ENCODE measurements at regions not wholly inside any gene's neighbourhood (a gene's known extent, or its start where the extent isn't known, plus 50 kb on each side); places are given as distances from the start of the nearest gene placed in this dataset.
A peak's percentile ranks its signal among the peaks of the same experiment; 100 is the strongest.

- intact Hi-C loops (cut with DNase I): no loop called here
- Histone ChIP-seq H3K36me3 (no peaks in the 10 kb centered on the region), H3K4me3 (no peak overlapping the region), H3K9me3 (peaks cover 0 to 17% (median 8%) of the 10 kb centered on the region in 11 donors), H3K27ac (no peak overlapping the region), H3K4me1 (peaks cover 0 to 8% (median 0%) of the 10 kb centered on the region in 9 donors), H3K27me3 (no peaks in the 10 kb centered on the region)
- no peak for TF ChIP-seq CTCF (IDR thresholded peaks at IDR 0.05)
- DNase-seq: no peak
- no peak for ATAC-seq
Measured at GRCh38 chr11:95345651-95346050, 114.6 kb upstream of the SESN3 start.

GRCh38 chr11:95344932-95345642 lies 114.1 kb upstream of the SESN3 start:
- no peaks in the 10 kb centered on the region for H3K27me3 ChIP-seq
- H3K4me3 ChIP-seq: no peak overlapping the region
- no peak overlapping the region for H3K27ac ChIP-seq
- peaks cover 0 to 15% (median 8%) of the 10 kb centered on the region in 11 donors for H3K9me3 ChIP-seq
- TF ChIP-seq CTCF (IDR thresholded peaks at IDR 0.05): no peak
- DNase-seq (no peak), ATAC-seq (no peak)
- H3K36me3 ChIP-seq: no peaks in the 10 kb centered on the region
- peaks cover 0 to 10% (median 1%) of the 10 kb centered on the region in 9 donors for H3K4me1 ChIP-seq
- 76 to 78% methylated on average over 4 of the region's 4 CpGs for WGBS, 2 donors
- intact Hi-C loops (cut with DNase I): no loop called here

GRCh38 chr11:95341221-95341620 lies 110.2 kb upstream of the SESN3 start:
- Histone ChIP-seq H3K27me3 (no peaks in the 10 kb centered on the region), H3K27ac (no peak overlapping the region), H3K9me3 (no peaks in the 10 kb centered on the region), H3K4me1 (peaks cover 17 to 47% (median 33%) of the 10 kb centered on the region in 9 donors), H3K4me3 (no peak overlapping the region), H3K36me3 (no peaks in the 10 kb centered on the region)
- DNase-seq (no peak), ATAC-seq (no peak)
- intact Hi-C loops (cut with DNase I): no loop called here
- 86 to 88% methylated on average over 10 of the region's 10 CpGs for WGBS, 2 donors
- no peak for TF ChIP-seq CTCF (IDR thresholded peaks at IDR 0.05)

- peak overlapping the region; percentile 16 to 91 (median 82) for H3K27ac ChIP-seq
- H3K27me3 ChIP-seq: no peaks in the 10 kb centered on the region
- H3K9me3 ChIP-seq: no peaks in the 10 kb centered on the region
- H3K4me1 ChIP-seq: peaks cover 17 to 44% (median 33%) of the 10 kb centered on the region in 9 donors
- ATAC-seq (peak in 2 of 8 donors; percentile 20 to 23), DNase-seq (no peak)
- no peaks in the 10 kb centered on the region for H3K36me3 ChIP-seq
- intact Hi-C loops (cut with DNase I): loop anchor here in 4 of 10 donors (5.0 to 10.0 kb wide), 4 partner anchors 104 to 368 kb away; partner anchors contain the start of gene SESN3 (in 4 of the 4)
- 31 to 33% methylated on average over 4 of the region's 4 CpGs for WGBS, 2 donors
- no peak for TF ChIP-seq CTCF (IDR thresholded peaks at IDR 0.05)
- H3K4me3 ChIP-seq: no peak overlapping the region
Measured at GRCh38 chr11:95339086-95339901, 108.3 kb upstream of the SESN3 start.
